CD4-positive, alpha-beta T cell (primary cell): ENCODE measurements at regions not wholly inside any gene's neighbourhood (a gene's known extent, or its start where the extent isn't known, plus 50 kb on each side); places are given as distances from the start of the nearest gene placed in this dataset.

Experiments
- ATAC-seq: fragments of 200-7000 bp; cut with Tn5 transposase; one replicate; pipeline ENCODE4 v1.10.0; 2022; ENCODE audit warnings: mild to moderate bottlenecking; ENCODE audit not compliant: poor library complexity
- CTCF ChIA-PET: fragments of 350-600 bp; sonication (Branson Sonifier 250); formaldehyde crosslinking; loops from one replicate; lab custom pipeline; 2021; ENCODE audit warnings: antibody characterized with exemption, inconsistent platforms; lab: Charles Lee
- POLR2A ChIA-PET: fragments of 350-600 bp; sonication (Branson Sonifier 250); formaldehyde crosslinking; loops from one replicate; lab custom pipeline; 2021; ENCODE audit warnings: antibody characterized with exemption, inconsistent platforms; lab: Charles Lee
- DNase-seq, 14 experiments: peaks; one replicate each; pipeline ENCODE4 v3.0.0-alpha.2; 2013 to 2020; ENCODE audit warnings: mixed read lengths in 2 of 14
- H3K27ac ChIP-seq, 2 donors: one replicate each; pipeline versions ENCODE4 v1.5.1 to v1.7.0; 2013; ENCODE audit warnings: low read length in 2 of 2, low read depth in 1 of 2, mild to moderate bottlenecking in 1 of 2
- H3K27me3 ChIP-seq, 2 experiments: 1 replicate in 1 of 2; 2 replicates in 1 of 2; pipeline versions ENCODE4 v1.6.1 to v1.7.0; 2013; ENCODE audit warnings: low read length in 2 of 2, control low read depth in 1 of 2, mild to moderate bottlenecking in 1 of 2, moderate library complexity in 1 of 2; ENCODE audit not compliant: insufficient read depth in 2 of 2, control insufficient read depth in 1 of 2
- H3K36me3 ChIP-seq: one replicate; pipeline ENCODE4 v1.6.1; 2013; ENCODE audit warnings: low read length, control low read depth; ENCODE audit not compliant: insufficient read depth
- H3K4me1 ChIP-seq: one replicate; pipeline ENCODE4 v1.6.1; 2013; ENCODE audit warnings: low read length, control low read depth; ENCODE audit not compliant: insufficient read depth
- H3K4me3 ChIP-seq: one replicate; pipeline ENCODE4 v1.5.1; 2013; ENCODE audit warnings: mild to moderate bottlenecking, low read length, moderate library complexity
- H3K9me3 ChIP-seq, 2 experiments: 1 replicate in 1 of 2; 2 replicates in 1 of 2; pipeline versions ENCODE4 v1.6.1 to v1.7.0; 2013; ENCODE audit warnings: low read length in 2 of 2, mild to moderate bottlenecking in 2 of 2, control low read depth in 1 of 2, moderate library complexity in 1 of 2; ENCODE audit not compliant: control insufficient read depth in 1 of 2, insufficient read depth in 1 of 2
- H3K27ac Mint-ChIP-seq: one replicate; pipeline ENCODE4 v1.8.0; 2020; ENCODE audit warnings: mixed read lengths
- H3K27me3 Mint-ChIP-seq: one replicate; pipeline ENCODE4 v1.8.0; 2021; ENCODE audit warnings: mixed read lengths
- H3K36me3 Mint-ChIP-seq: one replicate; pipeline ENCODE4 v1.8.0; 2021; ENCODE audit warnings: low read depth, mixed read lengths
- H3K4me1 Mint-ChIP-seq: one replicate; pipeline ENCODE4 v1.8.0; 2021; ENCODE audit warnings: low read depth, mixed read lengths
- H3K4me3 Mint-ChIP-seq: one replicate; pipeline ENCODE4 v1.8.0; 2020; ENCODE audit warnings: mild to moderate bottlenecking, mixed read lengths
- H3K9me3 Mint-ChIP-seq: one replicate; pipeline ENCODE4 v1.8.0; 2020; ENCODE audit warnings: mixed read lengths
- CTCF ChIP-seq: fragments of 200-600 bp; IDR thresholded peaks from one replicate; pipeline ENCODE4 v1.8.0; 2022; ENCODE audit warnings: antibody characterized with exemption, mild to moderate bottlenecking
- intact Hi-C, 2 experiments: fragments of 100-400 bp; cut with DNase I in 1 of 2; cut with micrococcal nuclease in 1 of 2; formaldehyde crosslinking; loops; one replicate each; pipeline versions ENCODE4 v1.15.1 to v1.9.0; 2023 to 2025; cut with DNase I, micrococcal nuclease

- Mint-ChIP-seq H3K36me3 (no peaks in the 10 kb centered on the region), H3K9me3 (no peaks in the 10 kb centered on the region), H3K27me3 (peaks cover 12% of the 10 kb centered on the region), H3K4me1 (no peaks in the 10 kb centered on the region), H3K27ac (no peak overlapping the region), H3K4me3 (no peak overlapping the region)
- H3K9me3 ChIP-seq = no peaks in the 10 kb centered on the region
- H3K27me3 ChIP-seq = peaks cover 0 to 6% of the 10 kb centered on the region in 2 experiments
- ATAC-seq (no peak), DNase-seq (no peak)
- no peaks in the 10 kb centered on the region for H3K36me3 ChIP-seq
- H3K4me3 ChIP-seq = no peak overlapping the region
- H3K27ac ChIP-seq = no peak overlapping the region
- TF ChIP-seq CTCF = no peak
- intact Hi-C loops = no loop called here
- no peaks in the 10 kb centered on the region for H3K4me1 ChIP-seq
- ChIA-PET CTCF (no interaction called here), POLR2A (no interaction called here)
Measured at GRCh38 chr12:90234472-90234871, 525.8 kb upstream of the ATP2B1 start.

GRCh38 chr12:90233168-90234100 is 524.8 kb upstream of the ATP2B1 start:
- CTCF ChIA-PET = no interaction called here
- H3K27ac Mint-ChIP-seq = no peak overlapping the region

GRCh38 chr12:90229407-90230170 is 521.0 kb upstream of the ATP2B1 start:
- no peaks in the 10 kb centered on the region for H3K4me1 ChIP-seq
- H3K4me1 Mint-ChIP-seq = no peaks in the 10 kb centered on the region
- no peaks in the 10 kb centered on the region for H3K36me3 Mint-ChIP-seq
- no peak overlapping the region for H3K4me3 ChIP-seq
- POLR2A ChIA-PET = no interaction called here
- no peaks in the 10 kb centered on the region for H3K36me3 ChIP-seq
- no peaks in the 10 kb centered on the region for H3K9me3 ChIP-seq
- ATAC-seq = no peak
- DNase-seq = no peak
- no peak overlapping the region for H3K27ac ChIP-seq
- H3K27me3 ChIP-seq = no peaks in the 10 kb centered on the region
- intact Hi-C loops = no loop called here
- CTCF ChIA-PET = no interaction called here
- no peak for TF ChIP-seq CTCF
- no peaks in the 10 kb centered on the region for H3K9me3 Mint-ChIP-seq
- no peak overlapping the region for H3K27ac Mint-ChIP-seq
- H3K4me3 Mint-ChIP-seq = no peak overlapping the region
- H3K27me3 Mint-ChIP-seq = no peaks in the 10 kb centered on the region

More at GRCh38 chr12:90233168-90234100, 524.8 kb upstream of the ATP2B1 start:
- H3K27me3 Mint-ChIP-seq = peaks cover 12% of the 10 kb centered on the region
- peaks cover 0 to 6% of the 10 kb centered on the region in 2 experiments for H3K27me3 ChIP-seq
- no peaks in the 10 kb centered on the region for H3K4me1 ChIP-seq
- TF ChIP-seq CTCF = no peak
- no peak overlapping the region for H3K27ac ChIP-seq
- ATAC-seq = no peak
- no peaks in the 10 kb centered on the region for H3K9me3 ChIP-seq
- H3K36me3 Mint-ChIP-seq = no peaks in the 10 kb centered on the region
- intact Hi-C loops = no loop called here
- H3K4me1 Mint-ChIP-seq = no peaks in the 10 kb centered on the region
- H3K36me3 ChIP-seq = no peaks in the 10 kb centered on the region
- H3K4me3 Mint-ChIP-seq = no peak overlapping the region
- H3K4me3 ChIP-seq = no peak overlapping the region
- POLR2A ChIA-PET = no interaction called here
- DNase-seq = no peak
- no peaks in the 10 kb centered on the region for H3K9me3 Mint-ChIP-seq
